Stimulated activated CD8-positive, alpha-beta memory T cell treated with anti-CD3 and anti-CD28 coated beads, Interleukin-15, amount 100 ng/mL, for 1 hour (primary cell): ENCODE measurements at regions not wholly inside any gene's neighbourhood (a gene's known extent, or its start where the extent isn't known, plus 50 kb on each side); places are given as distances from the start of the nearest gene placed in this dataset.

Experiments
- DNase-seq: peaks from one replicate; pipeline ENCODE4 v3.0.0-alpha.2; 2020; ENCODE audit warnings: low read depth

DNA sequence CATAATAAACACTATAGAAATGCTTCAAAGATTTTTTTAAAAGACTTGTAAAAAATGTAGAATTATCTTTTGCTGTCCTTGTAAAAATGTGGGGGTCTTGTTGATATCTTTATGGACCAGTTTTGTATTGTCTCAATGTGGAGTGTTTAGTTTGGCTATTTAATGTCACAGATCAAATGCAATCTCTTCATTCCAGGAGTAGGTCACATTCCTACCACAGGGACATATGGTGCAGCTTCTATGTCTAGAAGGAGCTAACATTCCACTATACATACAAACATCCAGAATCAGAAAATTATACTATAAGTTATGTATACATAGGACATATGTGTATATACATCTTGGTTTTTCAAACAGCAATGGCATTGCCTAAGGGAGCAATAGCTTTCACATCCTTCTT, 345.7 kb downstream of the BMP4 start:
- DNase-seq: no peak

- no peak for DNase-seq
Measured at GRCh38 chr14:53609009-53609408, 347.6 kb downstream of the BMP4 start.

- DNase-seq: no peak
Measured at GRCh38 chr14:53608369-53608768, 348.3 kb downstream of the BMP4 start.

GRCh38 chr14:53606203-53606602, 350.4 kb downstream of the BMP4 start:
- DNase-seq: no peak

GRCh38 chr14:53605562-53605961, 351.1 kb downstream of the BMP4 start:
- no peak for DNase-seq

DNA sequence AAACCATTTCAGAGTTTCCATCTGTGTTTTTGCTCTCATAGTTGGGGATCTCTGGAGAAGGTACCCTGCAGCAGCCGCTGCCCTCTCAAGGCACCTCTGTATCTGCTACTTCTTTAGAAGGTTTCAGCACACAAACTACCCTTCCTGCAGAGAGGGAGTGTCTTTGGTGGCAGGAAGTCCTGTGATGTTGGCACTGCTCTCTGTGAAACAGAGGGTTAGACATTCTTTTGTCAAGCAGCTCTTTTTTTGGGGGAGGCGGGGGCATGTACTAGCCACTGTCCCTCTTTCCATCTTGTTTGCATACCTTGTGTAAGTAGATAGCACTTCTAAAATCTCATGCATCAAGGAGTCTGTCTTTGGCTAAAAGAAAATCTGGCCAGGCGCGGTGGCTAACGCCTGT, 352.6 kb downstream of the BMP4 start:
- DNase-seq: no peak

DNA sequence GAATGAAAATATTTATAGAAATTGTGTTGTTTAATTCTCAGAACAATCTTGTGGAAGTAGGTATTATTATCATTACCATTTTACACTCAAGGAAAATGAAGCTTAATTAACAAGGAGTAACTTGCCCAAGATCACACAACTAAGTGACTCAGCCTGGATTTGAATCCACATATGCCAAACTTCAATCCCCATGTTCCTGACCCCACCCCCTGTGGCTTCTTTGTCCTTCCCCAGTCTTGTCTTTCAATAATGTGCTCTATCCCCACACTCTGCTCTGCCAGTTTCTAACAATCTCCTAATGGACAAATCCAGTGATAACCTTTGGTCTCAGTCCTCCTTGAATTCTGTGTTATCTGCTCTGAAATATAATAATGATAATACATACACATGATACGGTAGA, 355.2 kb downstream of the BMP4 start:
- no peak for DNase-seq

- no peak for DNase-seq
Measured at GRCh38 chr14:53599221-53599945, 357.2 kb downstream of the BMP4 start.

DNA sequence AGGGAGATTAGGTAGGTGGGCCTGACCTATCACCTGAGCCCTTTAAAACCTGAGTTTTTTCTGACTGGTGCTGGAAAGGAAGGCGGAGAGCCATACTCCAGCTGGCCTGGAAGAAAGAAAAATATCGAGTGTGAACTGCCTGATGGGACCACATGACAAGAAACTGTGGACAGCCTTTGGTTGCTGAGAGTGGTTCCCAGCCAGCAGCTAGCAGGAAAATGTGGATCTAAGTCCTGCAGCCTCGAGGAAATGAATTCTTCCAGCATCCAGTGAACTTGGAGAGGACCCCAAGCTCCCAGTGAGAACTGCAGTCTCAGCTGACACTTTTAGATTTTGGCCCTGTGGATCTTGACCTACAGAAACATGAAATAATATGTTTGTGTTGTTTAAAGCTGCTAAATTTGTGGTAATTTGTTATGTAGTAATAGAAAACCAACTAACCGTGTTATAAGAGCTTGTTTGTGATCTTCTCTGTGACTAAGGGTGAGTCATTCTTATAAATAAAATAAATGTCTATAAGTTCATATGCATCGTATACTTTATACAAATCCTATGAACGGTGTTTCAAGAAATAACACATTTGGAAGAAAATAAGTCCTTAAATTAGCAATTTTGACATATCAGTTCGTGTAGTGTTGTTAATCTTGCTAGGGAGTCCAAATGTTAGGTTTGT, 359.6 kb downstream of the BMP4 start:
- DNase-seq: no peak

DNA sequence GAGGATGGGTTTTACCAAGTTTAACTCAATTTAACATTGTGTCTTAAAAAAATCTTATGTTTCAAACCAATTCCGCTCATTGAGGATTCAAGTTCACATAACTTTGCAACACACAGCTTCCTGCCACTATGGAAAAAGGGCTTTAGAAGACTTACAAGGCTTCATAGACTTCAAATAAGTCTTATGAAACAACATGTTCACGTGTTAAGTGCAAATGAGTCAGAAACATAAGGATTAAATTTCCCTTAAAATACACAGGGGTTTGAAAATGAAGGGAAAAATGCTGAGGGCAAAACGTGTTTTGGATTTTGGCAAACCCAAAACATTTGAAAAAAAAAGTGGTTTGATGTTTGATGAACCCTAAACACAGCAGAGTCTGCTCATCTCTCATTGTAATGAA, 364.8 kb downstream of the BMP4 start:
- no peak for DNase-seq

GRCh38 chr14:53581504-53581903, 375.1 kb downstream of the BMP4 start:
- no peak for DNase-seq

DNA sequence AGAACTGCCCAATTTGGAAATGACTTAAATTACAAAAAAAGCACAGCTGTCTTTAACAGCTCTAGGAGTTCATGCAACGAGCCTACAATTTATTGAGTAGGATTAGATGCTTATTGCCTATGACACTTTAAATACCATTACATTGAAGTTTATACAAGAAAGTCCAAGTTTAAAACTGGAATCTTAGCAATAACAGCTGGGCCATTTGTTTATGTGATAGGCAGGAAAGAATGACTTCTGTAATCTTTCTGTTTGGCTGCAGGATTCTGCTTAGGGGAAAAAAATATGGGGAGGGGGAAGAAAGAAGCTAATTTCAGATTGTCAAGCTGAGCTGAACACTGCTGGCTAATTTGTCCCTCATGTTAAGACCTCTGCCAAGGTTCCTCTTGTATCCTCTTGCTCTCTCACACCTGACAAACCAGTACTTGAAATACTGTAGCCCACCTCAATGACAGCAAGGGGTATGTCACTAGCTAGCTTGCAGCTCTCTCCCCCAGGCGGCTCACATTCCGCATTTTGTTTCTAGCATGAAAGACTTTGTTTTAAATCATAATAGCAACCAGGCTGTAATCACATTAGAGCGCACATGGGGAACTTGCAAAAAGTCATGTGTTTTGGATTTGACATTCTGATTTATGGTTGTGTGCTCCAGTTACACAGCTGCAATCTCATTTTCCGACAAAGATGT, 384.8 kb downstream of the BMP4 start:
- no peak for DNase-seq

DNA sequence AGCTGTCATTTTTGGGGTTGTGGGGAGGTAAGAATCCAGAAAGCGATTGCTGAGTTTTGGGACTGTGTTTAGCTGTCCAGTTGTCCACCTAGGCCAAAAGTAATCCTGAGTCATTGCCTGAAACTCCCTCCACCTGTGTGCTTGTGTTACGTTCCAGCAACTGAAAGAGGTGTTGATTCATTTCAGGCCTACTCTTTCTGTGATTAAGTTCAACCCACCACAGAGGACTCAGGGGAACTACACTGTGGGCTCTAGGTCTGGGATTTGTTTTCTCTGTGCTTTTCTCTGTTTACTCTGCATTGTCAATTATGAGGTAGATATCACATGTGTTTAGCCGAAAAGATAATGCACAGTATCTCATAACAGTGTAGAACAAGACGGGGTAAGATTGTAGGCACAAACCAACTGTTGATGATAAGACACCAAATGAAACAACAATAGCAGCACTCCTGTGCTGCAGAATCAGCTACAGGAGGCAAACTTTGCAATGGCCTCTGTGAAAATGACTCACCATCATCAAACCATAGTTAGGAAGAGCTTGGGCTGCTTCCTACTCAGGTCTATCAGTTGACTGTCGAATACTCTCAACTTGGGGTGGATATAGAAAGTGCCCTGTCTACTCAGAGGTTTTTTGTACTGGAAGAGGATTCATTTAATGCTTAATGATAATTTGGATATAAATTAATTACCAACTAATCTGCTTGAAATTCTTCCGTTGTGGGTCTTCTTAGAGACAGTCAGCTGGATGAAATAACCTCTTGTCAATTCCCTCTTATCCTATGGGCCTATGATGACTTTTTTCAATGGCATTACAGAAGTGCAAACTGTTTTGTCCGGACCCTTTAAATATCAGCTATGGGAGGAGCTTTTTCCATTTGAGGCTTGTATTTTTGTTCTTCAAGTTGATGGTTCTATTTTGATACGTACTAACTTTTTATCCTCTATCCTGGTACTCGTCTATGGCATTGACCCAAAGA, 385.9 kb downstream of the BMP4 start:
- DNase-seq: no peak

DNA sequence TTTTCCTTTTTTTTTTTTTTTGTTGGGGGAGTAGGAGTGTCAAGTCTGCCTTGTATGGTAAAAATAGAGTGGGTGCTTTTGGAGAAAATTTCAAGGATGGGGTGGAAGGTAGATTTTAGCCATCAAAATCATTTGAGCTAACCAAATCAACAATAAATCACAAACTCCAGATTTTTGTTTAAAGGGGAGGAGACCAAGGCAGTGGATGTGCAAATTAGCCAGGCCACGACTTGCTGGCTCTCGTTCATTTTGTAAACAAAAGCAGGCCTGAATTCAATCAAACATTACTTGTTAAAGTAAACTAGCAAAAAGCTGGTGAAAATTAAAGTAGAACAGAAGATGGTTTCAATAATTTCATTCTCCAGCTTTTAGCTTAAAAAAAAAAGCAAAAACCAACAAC, 387.2 kb downstream of the BMP4 start:
- DNase-seq: no peak

DNA sequence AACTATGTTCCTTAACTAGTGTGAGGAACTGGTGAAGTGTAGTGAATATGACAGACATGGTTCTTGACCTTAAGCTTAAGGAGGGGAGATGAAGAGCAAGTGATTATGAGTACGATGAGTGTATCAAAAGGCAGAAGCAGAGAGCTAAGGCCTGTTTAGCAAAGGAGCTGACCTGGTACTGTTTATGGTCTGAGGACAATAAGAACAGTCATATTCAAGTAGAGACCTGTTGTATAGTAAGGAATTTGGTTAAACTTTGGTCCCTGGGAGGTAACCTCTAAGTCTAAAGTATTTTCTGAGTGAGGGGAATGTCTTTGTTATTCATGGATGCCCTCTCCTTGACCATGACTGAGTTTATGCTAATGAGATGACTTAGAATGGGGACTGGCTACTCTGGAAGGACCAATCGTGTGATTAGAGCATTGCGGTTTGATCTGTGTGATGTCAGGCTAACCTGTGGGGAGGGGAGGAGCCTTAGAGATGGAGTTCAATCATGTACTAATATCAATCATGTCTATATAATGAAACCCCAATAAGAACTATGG, 389.3 kb downstream of the BMP4 start:
- no peak for DNase-seq

- DNase-seq: no peak
Measured at GRCh38 chr14:53564870-53565269, 391.8 kb downstream of the BMP4 start.

DNA sequence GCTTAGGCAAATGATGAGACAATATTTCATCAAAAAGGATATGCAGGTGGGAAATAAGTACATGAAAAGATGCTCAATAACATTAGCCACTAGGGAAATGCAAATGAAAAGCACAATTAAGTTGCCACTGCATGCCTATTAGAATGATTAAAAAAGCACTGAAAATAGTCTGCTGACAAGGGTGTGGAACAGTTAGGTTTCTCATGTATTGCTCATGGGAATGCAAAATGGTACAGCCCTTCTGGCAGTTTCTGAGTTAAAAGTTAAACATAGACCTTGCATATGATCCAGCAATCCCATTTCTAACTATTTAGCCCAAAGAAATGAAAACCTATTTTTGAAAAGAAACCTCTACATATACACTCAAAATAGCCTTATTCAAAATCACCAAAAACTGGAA, 393.0 kb downstream of the BMP4 start:
- DNase-seq: no peak

DNA sequence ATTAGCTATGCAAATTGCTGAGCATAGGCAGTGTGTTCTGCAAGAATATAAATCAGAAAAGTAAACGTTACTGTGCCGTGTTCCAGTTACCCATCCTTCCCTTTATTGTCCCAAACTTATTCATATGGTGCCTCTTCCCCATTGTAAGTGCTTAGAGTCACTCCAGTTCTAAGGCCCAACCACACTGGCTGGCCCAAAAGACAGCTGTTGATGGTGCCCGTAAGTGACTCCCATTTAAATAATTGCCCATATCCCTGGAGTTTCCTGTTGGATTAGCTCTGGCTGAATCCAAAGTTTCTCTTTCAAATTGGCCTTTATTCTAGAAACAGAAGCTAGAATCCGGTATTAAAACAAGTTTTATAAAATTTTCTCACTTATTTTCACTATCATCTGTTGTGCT, 400.1 kb upstream of the DDHD1 start:
- no peak for DNase-seq

DNA sequence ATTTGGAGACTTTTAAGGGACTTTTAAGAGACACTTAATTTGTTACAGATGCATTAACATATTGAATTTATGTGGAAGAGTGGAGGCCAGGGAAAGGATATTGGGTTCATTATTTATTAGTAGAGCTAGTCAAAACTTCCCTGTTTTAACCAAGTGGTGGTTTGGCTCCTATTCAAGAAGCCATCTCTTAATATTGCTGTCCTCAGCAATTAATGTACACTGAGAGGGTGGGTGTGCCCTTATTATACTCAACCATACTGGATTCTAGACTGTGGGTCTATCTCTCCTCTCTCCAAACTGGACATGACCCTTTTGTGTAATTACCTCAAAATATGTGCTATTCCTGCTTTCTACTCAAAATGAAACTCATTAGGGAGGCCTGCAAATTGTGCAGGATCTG, 398.7 kb upstream of the DDHD1 start:
- DNase-seq: no peak

DNA sequence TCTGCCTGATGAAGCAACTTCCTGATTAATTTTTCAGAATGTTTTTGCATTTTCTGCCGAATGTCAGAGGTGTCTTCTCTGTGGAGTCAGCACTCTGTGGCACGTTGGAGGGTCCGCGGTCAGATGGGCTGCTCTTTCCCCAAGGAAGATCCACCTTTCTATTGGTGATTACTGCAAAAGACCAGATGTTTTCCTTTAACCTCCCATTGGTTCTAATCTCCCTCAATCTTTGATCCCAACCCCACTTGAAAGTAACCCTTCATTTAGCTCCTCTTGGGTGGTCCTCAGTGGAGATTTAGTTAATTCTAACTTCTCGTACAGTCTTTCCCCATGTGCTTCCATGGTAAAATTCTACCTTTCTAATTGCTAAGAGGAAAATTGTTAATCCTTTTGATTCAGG, 397.7 kb upstream of the DDHD1 start:
- no peak for DNase-seq

- DNase-seq: no peak
Measured at GRCh38 chr14:53549956-53550355, 396.8 kb upstream of the DDHD1 start.

- no peak for DNase-seq
Measured at GRCh38 chr14:53547593-53547992, 394.5 kb upstream of the DDHD1 start.
